A673 (cell line): ENCODE measurements at regions not wholly inside any gene's neighbourhood (a gene's known extent, or its start where the extent isn't known, plus 50 kb on each side); places are given as distances from the start of the nearest gene placed in this dataset.

Experiments
- BruUV-seq: library from RNA; stranded (reverse); fragments of 400-500 nt; replicated peaks from 2 replicates; lab custom pipeline; 2021; lab: Mats Ljungman, UMichigan
- CTCF ChIA-PET: fragments of 300-600 bp; sonication (Branson Sonifier 250); formaldehyde crosslinking; loops from one replicate; lab custom pipeline; 2022; ENCODE audit warnings: antibody characterized with exemption; lab: Charles Lee
- POLR2A ChIA-PET: fragments of 300-600 bp; sonication (Branson Sonifier 250); formaldehyde crosslinking; loops from one replicate; lab custom pipeline; 2022; ENCODE audit warnings: antibody characterized with exemption; ENCODE audit not compliant: low non-redundant PET; lab: Charles Lee
- DNase-seq: peaks from one replicate; pipeline ENCODE4 v3.0.0-alpha.2; 2015; ENCODE audit warnings: low spot score
- H3K27ac ChIP-seq: fragments of 200-600 bp; sonication (generic); 2 replicates; pipeline ENCODE4 v1.5.1; 2016; ENCODE audit warnings: mixed run types, low read depth, mild to moderate bottlenecking, mixed read lengths, antibody characterized with exemption, low read length; ENCODE audit not compliant: poor library complexity, severe bottlenecking
- H3K27me3 ChIP-seq: fragments of 200-600 bp; sonication (generic); replicated peaks from 2 replicates; pipeline ENCODE4 v1.6.1; 2017; ENCODE audit warnings: mixed run types, low read depth, mild to moderate bottlenecking, mixed read lengths, antibody characterized with exemption, low read length; ENCODE audit not compliant: insufficient read depth, poor library complexity
- H3K36me3 ChIP-seq: fragments of 200-600 bp; sonication (generic); 2 replicates; pipeline ENCODE4 v1.6.1; 2016; ENCODE audit warnings: mixed run types, mild to moderate bottlenecking, mixed read lengths, antibody characterized with exemption, low read length; ENCODE audit not compliant: insufficient read depth, poor library complexity, severe bottlenecking
- H3K4me1 ChIP-seq: fragments of 200-600 bp; sonication (generic); 2 replicates; pipeline ENCODE4 v1.6.1; 2017; ENCODE audit warnings: mixed run types, mild to moderate bottlenecking, mixed read lengths, antibody characterized with exemption, low read length; ENCODE audit not compliant: insufficient read depth, poor library complexity, severe bottlenecking
- H3K4me3 ChIP-seq: fragments of 200-600 bp; sonication (generic); 2 replicates; pipeline ENCODE4 v1.5.1; 2016; ENCODE audit warnings: low read depth, mixed run types, mild to moderate bottlenecking, mixed read lengths, low read length; ENCODE audit not compliant: poor library complexity, severe bottlenecking
- H3K9me3 ChIP-seq: fragments of 200-600 bp; sonication (generic); 2 replicates; pipeline ENCODE4 v1.6.1; 2016; ENCODE audit warnings: mixed run types, low read depth, mild to moderate bottlenecking, mixed read lengths, antibody characterized with exemption, low read length; ENCODE audit not compliant: poor library complexity, severe bottlenecking
- EZH2 ChIP-seq: fragments of 200-600 bp; sonication (generic); IDR thresholded peaks from 2 replicates; pipeline ENCODE4 v1.6.1; 2017; ENCODE audit warnings: borderline replicate concordance, low read depth, mild to moderate bottlenecking, mixed read lengths, antibody characterized with exemption, low read length; ENCODE audit not compliant: poor library complexity, severe bottlenecking
- intact Hi-C: fragments of 100-400 bp; cut with micrococcal nuclease; formaldehyde crosslinking; loops from one replicate; pipeline ENCODE4 v1.10.0; 2022; ENCODE audit not compliant: unreplicated experiment
- TF ChIP-seq, protein P1 (sequence below): fragments of 300-800, 200-600 bp; sonication (generic); conservative IDR thresholded peaks from 2 replicates; pipeline ENCODE4 v1.5.1; 2017; ENCODE audit warnings: low read depth, mild to moderate bottlenecking, antibody characterized with exemption, low read length, moderate library complexity, mixed read lengths

DNA sequence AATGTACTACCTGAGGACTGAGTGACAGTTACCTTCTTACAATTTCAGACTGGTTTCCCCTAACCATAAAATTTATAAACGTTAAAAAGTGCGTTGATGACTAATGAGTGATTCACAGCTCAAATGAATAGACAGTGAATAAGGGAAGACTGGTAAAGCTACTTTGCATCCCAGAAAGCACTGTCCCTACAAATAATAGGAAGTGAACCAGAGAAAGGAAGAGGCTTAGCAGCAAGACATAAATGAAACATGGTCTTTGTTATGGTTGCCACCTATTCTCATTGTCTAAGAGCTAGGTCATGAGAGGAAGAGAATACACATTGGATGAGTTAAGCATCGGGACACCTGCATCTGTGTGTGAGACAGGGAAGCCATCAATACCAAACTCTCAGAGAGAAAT is 849.2 kb downstream of the TAF11L14 start:
- no peak for DNase-seq
- Histone ChIP-seq H3K9me3 (no peaks in the 10 kb centered on the region), H3K27me3 (no peaks in the 10 kb centered on the region), H3K4me1 (peaks cover 7% of the 10 kb centered on the region), H3K36me3 (no peaks in the 10 kb centered on the region), H3K4me3 (no peak overlapping the region), H3K27ac (no peak overlapping the region)
- intact Hi-C loops, result no loop called here
- POLR2A ChIA-PET, result no interaction called here
- no TSS peak for BruUV-seq
- CTCF ChIA-PET, result no interaction called here
- TF ChIP-seq, protein P1, sequence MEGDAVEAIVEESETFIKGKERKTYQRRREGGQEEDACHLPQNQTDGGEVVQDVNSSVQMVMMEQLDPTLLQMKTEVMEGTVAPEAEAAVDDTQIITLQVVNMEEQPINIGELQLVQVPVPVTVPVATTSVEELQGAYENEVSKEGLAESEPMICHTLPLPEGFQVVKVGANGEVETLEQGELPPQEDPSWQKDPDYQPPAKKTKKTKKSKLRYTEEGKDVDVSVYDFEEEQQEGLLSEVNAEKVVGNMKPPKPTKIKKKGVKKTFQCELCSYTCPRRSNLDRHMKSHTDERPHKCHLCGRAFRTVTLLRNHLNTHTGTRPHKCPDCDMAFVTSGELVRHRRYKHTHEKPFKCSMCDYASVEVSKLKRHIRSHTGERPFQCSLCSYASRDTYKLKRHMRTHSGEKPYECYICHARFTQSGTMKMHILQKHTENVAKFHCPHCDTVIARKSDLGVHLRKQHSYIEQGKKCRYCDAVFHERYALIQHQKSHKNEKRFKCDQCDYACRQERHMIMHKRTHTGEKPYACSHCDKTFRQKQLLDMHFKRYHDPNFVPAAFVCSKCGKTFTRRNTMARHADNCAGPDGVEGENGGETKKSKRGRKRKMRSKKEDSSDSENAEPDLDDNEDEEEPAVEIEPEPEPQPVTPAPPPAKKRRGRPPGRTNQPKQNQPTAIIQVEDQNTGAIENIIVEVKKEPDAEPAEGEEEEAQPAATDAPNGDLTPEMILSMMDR, result no peak
- no peak for TF ChIP-seq EZH2

DNA sequence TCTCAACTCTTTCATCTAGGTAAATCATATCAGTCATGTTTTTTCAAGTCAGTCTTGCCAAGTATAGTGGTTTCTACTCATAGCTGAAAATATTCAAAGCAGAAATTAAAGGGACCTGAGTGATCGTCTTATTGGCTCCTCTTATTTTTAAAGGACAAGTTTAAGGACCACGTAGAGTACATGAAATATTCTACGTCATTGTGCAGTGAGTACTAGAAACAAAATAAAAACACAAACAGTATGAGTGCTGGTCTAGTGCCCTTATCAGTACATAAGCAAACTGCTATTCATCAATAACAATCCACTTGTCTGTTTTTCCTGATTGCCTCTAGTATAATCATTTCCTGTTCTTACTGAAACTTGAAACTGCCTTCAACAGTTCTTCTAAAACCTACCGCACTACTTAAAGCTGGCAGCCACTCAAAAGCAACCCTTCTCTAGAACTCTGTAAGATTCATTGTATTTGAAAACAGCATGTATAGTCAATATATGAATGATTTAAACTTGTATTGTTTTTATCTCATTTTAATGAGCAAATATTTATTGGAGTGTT is 853.7 kb downstream of the TAF11L14 start:
- intact Hi-C loops, result no loop called here
- POLR2A ChIA-PET, result interaction anchor here (0.7 kb wide), 1 partner anchor 859 kb away, joined by 3 read pairs; no protein-coding TSS in a partner anchor
- H3K4me1 ChIP-seq, result peaks cover 7% of the 10 kb centered on the region
- CTCF ChIA-PET, result no interaction called here
- no peak for TF ChIP-seq EZH2
- TF ChIP-seq, protein P1, result no peak
- H3K27ac ChIP-seq, result no peak overlapping the region
- H3K4me3 ChIP-seq, result no peak overlapping the region
- H3K9me3 ChIP-seq, result no peaks in the 10 kb centered on the region
- H3K36me3 ChIP-seq, result no peaks in the 10 kb centered on the region
- BruUV-seq, result no TSS peak
- H3K27me3 ChIP-seq, result no peaks in the 10 kb centered on the region
- DNase-seq, result peak; percentile 24

DNA sequence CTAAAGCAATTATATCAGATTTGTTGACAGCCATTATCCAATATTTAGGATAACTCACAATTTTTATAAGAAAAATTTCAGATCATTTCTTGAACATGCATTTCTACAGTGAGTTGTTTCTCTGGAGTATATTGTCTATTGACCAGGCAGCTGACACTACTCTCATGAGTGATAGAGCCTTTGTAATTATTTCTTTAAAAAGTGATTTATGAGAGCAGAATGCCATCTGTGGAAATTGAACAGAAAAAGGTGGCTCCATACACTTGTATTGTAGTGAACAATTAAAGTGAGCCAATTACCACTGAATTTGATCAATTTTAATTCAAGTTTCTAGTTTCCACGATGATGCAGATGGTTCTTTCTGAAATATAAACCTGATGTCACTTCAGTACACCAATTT is 855.4 kb downstream of the TAF11L14 start:
- no peaks in the 10 kb centered on the region for H3K9me3 ChIP-seq
- ChIA-PET POLR2A (no interaction called here), CTCF (no interaction called here)
- TF ChIP-seq EZH2, result no peak
- TF ChIP-seq, protein P1, result no peak
- H3K4me1 ChIP-seq, result peaks cover 7% of the 10 kb centered on the region
- no TSS peak for BruUV-seq
- no peaks in the 10 kb centered on the region for H3K36me3 ChIP-seq
- no peak overlapping the region for H3K27ac ChIP-seq
- no peaks in the 10 kb centered on the region for H3K27me3 ChIP-seq
- DNase-seq, result no peak
- intact Hi-C loops, result no loop called here
- no peak overlapping the region for H3K4me3 ChIP-seq
